GM19035 (cell line): ENCODE measurements at regions not wholly inside any gene's neighbourhood (a gene's known extent, or its start where the extent isn't known, plus 50 kb on each side); places are given as distances from the start of the nearest gene placed in this dataset.
A peak's percentile ranks its signal among the peaks of the same experiment; 100 is the strongest.
"Not testable (repeated sequence)": the region's sequence is repeated elsewhere in the genome, so short reads cannot be mapped to it uniquely, and the experiment has no call there.

ENCODE experiments used
- ATAC-seq: cut with Tn5 transposase; IDR thresholded peaks from one replicate; pipeline ENCODE4 v1.9.1; 2021; ENCODE audit not compliant: unreplicated experiment

GRCh38 chr10:4274671-4275070 lies 489.7 kb upstream of the KLF6 start:
- not testable (repeated sequence) for ATAC-seq

- ATAC-seq: no peak
Observed at GRCh38 chr10:4271193-4271592, 486.2 kb upstream of the KLF6 start.

- ATAC-seq: no peak
Observed at GRCh38 chr10:4270116-4270515, 485.1 kb upstream of the KLF6 start.

- ATAC-seq: not testable (repeated sequence)
Observed at GRCh38 chr10:4268490-4268889, 483.5 kb upstream of the KLF6 start.

- ATAC-seq: no peak
Observed at GRCh38 chr10:4267086-4267773, 482.2 kb upstream of the KLF6 start.

- no peak for ATAC-seq
Observed at GRCh38 chr10:4266416-4267085, 481.5 kb upstream of the KLF6 start.

- no peak for ATAC-seq
Observed at GRCh38 chr10:4265964-4266363, 481.0 kb upstream of the KLF6 start.

GRCh38 chr10:4264209-4264865 lies 479.3 kb upstream of the KLF6 start:
- no peak for ATAC-seq

GRCh38 chr10:4263601-4263921 lies 478.6 kb upstream of the KLF6 start:
- no peak for ATAC-seq

- ATAC-seq: no peak
Observed at GRCh38 chr10:4262870-4263600, 478.0 kb upstream of the KLF6 start.

- no peak for ATAC-seq
Observed at GRCh38 chr10:4262449-4262848, 477.4 kb upstream of the KLF6 start.

GRCh38 chr10:4260483-4261124 lies 475.6 kb upstream of the KLF6 start:
- ATAC-seq: no peak

GRCh38 chr10:4257939-4258465 lies 473.0 kb upstream of the KLF6 start:
- ATAC-seq: no peak

- no peak for ATAC-seq
Observed at GRCh38 chr10:4256971-4257370, 472.0 kb upstream of the KLF6 start.

- no peak for ATAC-seq
Observed at GRCh38 chr10:4255751-4256150, 470.7 kb upstream of the KLF6 start.

- no peak for ATAC-seq
Observed at GRCh38 chr10:4254101-4254994, 469.3 kb upstream of the KLF6 start.

GRCh38 chr10:4252701-4253100 lies 467.7 kb upstream of the KLF6 start:
- ATAC-seq: no peak

- peak; percentile 71 for ATAC-seq
Observed at GRCh38 chr10:4250587-4250887, 465.5 kb upstream of the KLF6 start.

GRCh38 chr10:4249841-4250586 lies 465.0 kb upstream of the KLF6 start:
- no peak for ATAC-seq
